ENCODE measurements at regions not wholly inside any gene's neighbourhood (a gene's known extent, or its start where the extent isn't known, plus 50 kb on each side); places are given as distances from the start of the nearest gene placed in this dataset.
A peak's percentile ranks its signal among the peaks of the same experiment; 100 is the strongest.

DNA sequence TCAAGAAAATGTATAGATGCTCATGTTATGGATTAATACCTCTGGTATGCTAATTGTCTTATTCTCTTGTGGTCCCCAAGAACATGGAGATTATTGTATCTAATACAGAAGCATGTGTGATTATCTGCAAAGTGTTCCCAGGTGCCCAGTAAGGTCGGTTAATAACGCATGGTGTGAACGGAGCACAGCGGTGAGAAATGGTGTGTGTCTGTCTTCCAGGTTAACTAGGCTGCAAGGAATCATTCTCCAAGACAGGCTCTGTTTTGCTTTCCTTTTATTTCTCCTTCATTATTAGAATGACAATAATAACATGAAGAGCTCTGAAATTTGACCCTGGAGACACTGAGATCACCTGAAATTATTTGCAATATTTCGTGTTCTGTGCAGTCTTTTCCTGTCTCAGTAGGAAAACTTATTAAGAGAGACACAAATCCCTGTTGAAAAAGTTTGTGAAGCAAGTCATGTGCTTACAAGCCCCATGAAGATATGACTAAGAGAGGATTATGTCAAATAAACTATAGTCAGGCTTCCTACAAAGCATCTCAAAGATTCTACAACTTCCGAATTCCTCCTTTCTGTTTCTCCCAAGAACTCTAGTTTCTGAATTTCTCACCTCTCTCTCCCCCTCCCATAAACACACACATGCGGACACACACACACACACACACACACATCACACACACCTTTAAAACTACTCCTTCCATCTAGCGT lies 230.9 kb downstream of the HS3ST1 start:
- DNase-seq, result no peak
- no peaks in the 10 kb centered on the region for H3K36me3 ChIP-seq
- no peaks in the 10 kb centered on the region for H3K27me3 ChIP-seq (replicated peaks in 1 of 7)
- 89 to 95% (median 91%) methylated on average over 8 of the region's 8 CpGs for WGBS, 5 donors
- H3K4me3 ChIP-seq, result no peak overlapping the region
- no peak overlapping the region for H3K27ac ChIP-seq
- TF ChIP-seq, protein P1, sequence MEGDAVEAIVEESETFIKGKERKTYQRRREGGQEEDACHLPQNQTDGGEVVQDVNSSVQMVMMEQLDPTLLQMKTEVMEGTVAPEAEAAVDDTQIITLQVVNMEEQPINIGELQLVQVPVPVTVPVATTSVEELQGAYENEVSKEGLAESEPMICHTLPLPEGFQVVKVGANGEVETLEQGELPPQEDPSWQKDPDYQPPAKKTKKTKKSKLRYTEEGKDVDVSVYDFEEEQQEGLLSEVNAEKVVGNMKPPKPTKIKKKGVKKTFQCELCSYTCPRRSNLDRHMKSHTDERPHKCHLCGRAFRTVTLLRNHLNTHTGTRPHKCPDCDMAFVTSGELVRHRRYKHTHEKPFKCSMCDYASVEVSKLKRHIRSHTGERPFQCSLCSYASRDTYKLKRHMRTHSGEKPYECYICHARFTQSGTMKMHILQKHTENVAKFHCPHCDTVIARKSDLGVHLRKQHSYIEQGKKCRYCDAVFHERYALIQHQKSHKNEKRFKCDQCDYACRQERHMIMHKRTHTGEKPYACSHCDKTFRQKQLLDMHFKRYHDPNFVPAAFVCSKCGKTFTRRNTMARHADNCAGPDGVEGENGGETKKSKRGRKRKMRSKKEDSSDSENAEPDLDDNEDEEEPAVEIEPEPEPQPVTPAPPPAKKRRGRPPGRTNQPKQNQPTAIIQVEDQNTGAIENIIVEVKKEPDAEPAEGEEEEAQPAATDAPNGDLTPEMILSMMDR (IDR thresholded peaks at IDR 0.05 in 8 of 11, conservative IDR thresholded peaks at IDR 0.05 in 3 of 11), result no peak
- TF ChIP-seq POLR2AphosphoS5 (IDR thresholded peaks at IDR 0.05) (no peak), POLR2A (IDR thresholded peaks at IDR 0.05) (no peak)
- intact Hi-C loops (cut with DNase I; ENCODE audit: low total_unique reads), result no loop called here
- H3K4me1 ChIP-seq, result no peaks in the 10 kb centered on the region
- H3K9me3 ChIP-seq, result no peaks in the 10 kb centered on the region

DNA sequence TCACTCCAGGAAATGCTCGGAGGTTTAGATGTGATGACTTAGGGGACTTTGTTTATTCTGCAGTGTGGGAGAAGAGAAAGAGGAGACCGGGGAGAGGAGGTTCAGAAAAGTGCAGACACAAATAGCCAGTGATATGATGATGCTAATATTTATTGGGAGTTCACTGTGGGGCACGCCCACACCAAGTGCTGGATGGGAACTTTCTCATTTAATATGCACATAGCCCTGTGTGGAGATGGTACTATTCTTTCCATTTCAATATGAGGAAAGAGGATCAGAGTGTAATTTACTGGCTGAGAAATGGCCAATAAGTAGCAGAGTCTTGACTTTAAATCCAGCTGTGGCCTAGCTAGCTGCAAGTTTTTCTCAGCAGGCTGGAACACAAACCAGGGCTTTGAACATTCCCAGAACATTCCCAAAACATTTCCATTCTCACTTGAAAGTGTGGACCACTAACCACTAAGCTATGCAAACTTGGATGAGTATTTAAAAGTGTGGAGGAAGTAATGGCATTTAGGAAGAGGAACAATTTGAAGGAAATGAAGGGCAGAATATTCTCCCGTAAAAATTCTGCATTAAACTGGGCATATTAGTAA lies 231.7 kb downstream of the HS3ST1 start:
- Histone ChIP-seq H3K9me3 (no peaks in the 10 kb centered on the region), H3K27me3 (replicated peaks in 1 of 7) (no peaks in the 10 kb centered on the region), H3K4me1 (no peaks in the 10 kb centered on the region), H3K4me3 (no peak overlapping the region), H3K36me3 (no peaks in the 10 kb centered on the region), H3K27ac (no peak overlapping the region)
- 71 to 81% (median 74%) methylated on average over 4 of the region's 4 CpGs for WGBS, 5 donors
- TF ChIP-seq POLR2AphosphoS5 (IDR thresholded peaks at IDR 0.05) (no peak), POLR2A (IDR thresholded peaks at IDR 0.05) (no peak)
- TF ChIP-seq, protein P1 (IDR thresholded peaks at IDR 0.05 in 8 of 11, conservative IDR thresholded peaks at IDR 0.05 in 3 of 11), result no peak
- intact Hi-C loops (cut with DNase I; ENCODE audit: low total_unique reads), result no loop called here
- DNase-seq, result no peak

DNA sequence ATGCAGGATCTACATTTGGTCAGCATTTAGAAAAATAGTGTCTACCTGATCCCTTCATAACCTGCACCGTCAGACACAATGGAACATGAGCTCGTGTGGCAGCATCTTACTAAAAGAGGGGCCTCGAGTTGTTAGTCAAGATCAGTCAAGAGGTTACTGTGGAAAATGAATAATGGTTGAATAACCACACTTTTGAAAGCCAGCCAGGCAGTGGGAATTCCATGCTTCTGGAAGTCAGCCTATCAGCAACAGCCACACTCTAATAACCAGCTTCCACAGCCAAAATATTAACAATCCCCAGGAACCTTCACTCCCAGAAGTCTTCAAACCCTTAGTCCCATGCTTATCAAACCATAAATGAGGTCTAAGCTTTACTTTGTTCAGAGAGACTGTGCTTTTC lies 234.3 kb downstream of the HS3ST1 start:
- Histone ChIP-seq H3K27me3 (replicated peaks in 1 of 7) (no peaks in the 10 kb centered on the region), H3K9me3 (no peaks in the 10 kb centered on the region), H3K4me3 (no peak overlapping the region), H3K4me1 (peaks cover 7 to 13% (median 10%) of the 10 kb centered on the region in 6 donors), H3K36me3 (no peaks in the 10 kb centered on the region), H3K27ac (no peak overlapping the region)
- TF ChIP-seq POLR2A (IDR thresholded peaks at IDR 0.05), result no peak
- TF ChIP-seq POLR2AphosphoS5 (IDR thresholded peaks at IDR 0.05), result no peak
- TF ChIP-seq, protein P1 (IDR thresholded peaks at IDR 0.05 in 8 of 11, conservative IDR thresholded peaks at IDR 0.05 in 3 of 11), result no peak
- WGBS, 5 donors, result 71 to 77% (median 73%) methylated on average over 3 of the region's 3 CpGs
- DNase-seq, result no peak
- intact Hi-C loops (cut with DNase I; ENCODE audit: low total_unique reads), result no loop called here

DNA sequence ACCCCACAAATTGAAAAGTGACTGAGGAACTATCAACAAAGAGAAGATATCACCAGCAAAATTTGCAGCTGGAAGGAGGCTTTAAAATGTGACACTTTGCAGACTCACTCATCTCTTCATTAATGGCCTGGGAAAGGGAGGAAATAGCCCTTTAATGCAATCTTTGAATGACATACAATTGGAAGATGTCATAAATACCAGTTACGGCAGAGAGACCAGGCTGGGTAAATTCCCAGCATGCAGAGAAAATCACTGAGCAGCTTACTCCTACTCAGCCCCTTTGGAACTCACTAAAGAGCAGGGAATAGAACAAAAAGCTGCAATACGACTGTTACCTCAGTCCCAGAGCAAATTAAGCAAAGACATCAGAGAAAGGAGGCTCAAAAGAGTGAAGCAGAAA lies 238.9 kb downstream of the HS3ST1 start:
- DNase-seq, result no peak
- WGBS, 5 donors, result 11 to 24% (median 19%) methylated on average over 2 of the region's 2 CpGs
- Histone ChIP-seq H3K4me3 (peak overlapping the region in 2 of 8 donors; percentile 9 to 10), H3K27ac (peak overlapping the region in 3 of 8 donors; percentile 2 to 7 (median 4)), H3K4me1 (peaks cover 10 to 19% (median 15%) of the 10 kb centered on the region in 6 donors), H3K36me3 (no peaks in the 10 kb centered on the region), H3K9me3 (no peaks in the 10 kb centered on the region), H3K27me3 (replicated peaks in 1 of 7) (no peaks in the 10 kb centered on the region)
- intact Hi-C loops (cut with DNase I; ENCODE audit: low total_unique reads), result no loop called here
- no peak for TF ChIP-seq POLR2AphosphoS5 (IDR thresholded peaks at IDR 0.05)
- TF ChIP-seq, protein P1 (IDR thresholded peaks at IDR 0.05 in 8 of 11, conservative IDR thresholded peaks at IDR 0.05 in 3 of 11), result no peak
- no peak for TF ChIP-seq POLR2A (IDR thresholded peaks at IDR 0.05)
